ENCODE measurements at regions not wholly inside any gene's neighbourhood (a gene's known extent, or its start where the extent isn't known, plus 50 kb on each side); places are given as distances from the start of the nearest gene placed in this dataset.

DNA sequence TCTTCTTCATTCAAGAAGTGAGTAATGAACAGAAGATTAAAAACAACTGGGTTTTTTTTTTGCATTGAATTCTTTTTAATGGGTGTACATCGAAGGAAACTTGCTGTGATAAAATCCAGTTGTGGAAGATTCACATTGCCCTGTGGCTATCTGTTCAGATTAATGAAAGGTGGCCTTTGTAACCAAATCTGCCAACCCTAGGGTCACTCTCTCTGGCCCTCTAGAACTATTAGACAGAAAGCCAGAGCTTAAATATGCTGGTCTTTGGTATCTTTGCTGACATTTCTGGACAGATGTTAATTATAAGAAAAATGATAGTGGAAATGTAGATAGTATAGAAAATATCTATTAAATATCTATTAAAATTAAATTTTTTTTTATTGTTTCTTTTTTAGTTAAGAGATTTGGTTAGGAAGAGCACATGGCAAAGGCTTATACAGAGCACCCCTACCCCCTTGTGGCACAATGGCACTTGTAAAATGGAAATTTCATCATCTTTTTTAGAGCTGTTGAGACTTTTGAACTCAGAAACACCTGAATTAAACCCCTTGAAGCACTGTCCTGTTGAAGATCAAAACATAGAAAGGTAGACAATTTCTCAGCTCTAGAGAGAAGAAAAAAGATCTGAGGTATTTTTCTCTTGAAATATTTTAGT lies 572.5 kb downstream of the PKHD1 start:
- H3K4me3 ChIP-seq (ENCODE audit: low read length in 3 of 3) = no peak overlapping the region
- FAIRE-seq = no peak
- H3K9me3 ChIP-seq (ENCODE audit: control insufficient read depth in 2 of 3, insufficient read depth in 1 of 3, low read length in 3 of 3) = peaks cover 0 to 6% (median 0%) of the 10 kb centered on the region in 3 donors
- H3K27ac ChIP-seq (ENCODE audit: low read depth in 2 of 2, low read length in 2 of 2) = no peak overlapping the region
- H3K27me3 ChIP-seq (ENCODE audit: control insufficient read depth, insufficient read depth, low read length) = no peaks in the 10 kb centered on the region
- H3K9ac ChIP-seq (ENCODE audit: low read length in 3 of 3) = no peak overlapping the region
- DNase-seq = peak in 1 of 5 donors; percentile 18
- no peaks in the 10 kb centered on the region for H3K36me3 ChIP-seq (ENCODE audit: control insufficient read depth in 2 of 3, insufficient read depth in 3 of 3, low read length in 3 of 3)
- TF ChIP-seq, protein P1, sequence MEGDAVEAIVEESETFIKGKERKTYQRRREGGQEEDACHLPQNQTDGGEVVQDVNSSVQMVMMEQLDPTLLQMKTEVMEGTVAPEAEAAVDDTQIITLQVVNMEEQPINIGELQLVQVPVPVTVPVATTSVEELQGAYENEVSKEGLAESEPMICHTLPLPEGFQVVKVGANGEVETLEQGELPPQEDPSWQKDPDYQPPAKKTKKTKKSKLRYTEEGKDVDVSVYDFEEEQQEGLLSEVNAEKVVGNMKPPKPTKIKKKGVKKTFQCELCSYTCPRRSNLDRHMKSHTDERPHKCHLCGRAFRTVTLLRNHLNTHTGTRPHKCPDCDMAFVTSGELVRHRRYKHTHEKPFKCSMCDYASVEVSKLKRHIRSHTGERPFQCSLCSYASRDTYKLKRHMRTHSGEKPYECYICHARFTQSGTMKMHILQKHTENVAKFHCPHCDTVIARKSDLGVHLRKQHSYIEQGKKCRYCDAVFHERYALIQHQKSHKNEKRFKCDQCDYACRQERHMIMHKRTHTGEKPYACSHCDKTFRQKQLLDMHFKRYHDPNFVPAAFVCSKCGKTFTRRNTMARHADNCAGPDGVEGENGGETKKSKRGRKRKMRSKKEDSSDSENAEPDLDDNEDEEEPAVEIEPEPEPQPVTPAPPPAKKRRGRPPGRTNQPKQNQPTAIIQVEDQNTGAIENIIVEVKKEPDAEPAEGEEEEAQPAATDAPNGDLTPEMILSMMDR (IDR thresholded peaks at IDR 0.05; ENCODE audit: borderline replicate concordance, extremely low read depth, insufficient read depth) = no peak
- H3K4me1 ChIP-seq (ENCODE audit: control insufficient read depth in 2 of 3, insufficient read depth in 2 of 3, low read depth in 1 of 3, low read length in 3 of 3) = no peaks in the 10 kb centered on the region
- intact Hi-C loops (cut with DNase I) = no loop called here

DNA sequence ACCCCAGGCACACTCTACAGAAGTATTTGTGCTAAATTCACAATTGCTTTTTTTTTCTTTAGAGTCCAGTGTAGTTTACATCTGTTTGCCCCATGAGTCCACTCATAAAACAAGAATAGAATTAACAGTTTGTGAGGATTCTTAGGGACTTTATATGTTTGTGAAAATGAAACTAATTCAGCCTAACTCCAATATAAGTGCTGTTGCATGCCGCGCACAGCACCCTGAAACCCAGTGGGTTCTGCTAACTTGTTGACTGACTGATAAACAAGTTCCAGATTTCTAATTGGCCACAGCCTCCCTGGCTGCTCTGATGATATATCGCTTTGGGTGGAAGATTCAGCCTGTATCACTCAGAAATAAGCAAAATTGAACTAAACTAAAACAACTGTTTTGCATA lies 561.4 kb downstream of the PKHD1 start:
- TF ChIP-seq, protein P1 (IDR thresholded peaks at IDR 0.05; ENCODE audit: borderline replicate concordance, extremely low read depth, insufficient read depth) = no peak
- FAIRE-seq (no peak), DNase-seq (no peak)
- H3K9ac ChIP-seq (ENCODE audit: low read length in 3 of 3) = no peak overlapping the region
- H3K27ac ChIP-seq (ENCODE audit: low read depth in 2 of 2, low read length in 2 of 2) = no peak overlapping the region
- H3K27me3 ChIP-seq (ENCODE audit: control insufficient read depth, insufficient read depth, low read length) = no peaks in the 10 kb centered on the region
- H3K36me3 ChIP-seq (ENCODE audit: control insufficient read depth in 2 of 3, insufficient read depth in 3 of 3, low read length in 3 of 3) = no peaks in the 10 kb centered on the region
- intact Hi-C loops (cut with DNase I) = no loop called here
- H3K9me3 ChIP-seq (ENCODE audit: control insufficient read depth in 2 of 3, insufficient read depth in 1 of 3, low read length in 3 of 3) = no peaks in the 10 kb centered on the region
- no peak overlapping the region for H3K4me3 ChIP-seq (ENCODE audit: low read length in 3 of 3)
- H3K4me1 ChIP-seq (ENCODE audit: control insufficient read depth in 2 of 3, insufficient read depth in 2 of 3, low read depth in 1 of 3, low read length in 3 of 3) = no peaks in the 10 kb centered on the region

DNA sequence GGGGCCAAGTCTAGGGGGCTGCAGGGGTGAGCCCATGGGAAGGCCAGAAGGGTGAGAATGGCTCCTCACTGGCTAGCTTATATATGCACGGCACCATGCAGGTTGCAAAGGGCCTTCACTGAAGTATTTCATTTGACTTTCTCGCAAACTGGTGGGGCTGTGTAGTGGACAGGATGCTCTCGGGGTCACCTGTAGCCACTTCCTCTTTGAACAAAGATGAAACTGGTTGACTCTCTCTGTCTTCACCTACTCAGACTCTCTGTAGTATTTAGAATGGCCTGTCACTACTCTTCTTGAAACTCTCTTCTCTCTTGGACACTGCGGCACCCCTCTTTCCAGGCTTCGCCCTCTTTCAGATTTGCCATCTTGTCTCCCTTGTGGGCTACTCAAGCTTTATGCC lies 560.5 kb downstream of the PKHD1 start:
- H3K4me3 ChIP-seq (ENCODE audit: low read length in 3 of 3) = no peak overlapping the region
- no peak overlapping the region for H3K9ac ChIP-seq (ENCODE audit: low read length in 3 of 3)
- H3K27me3 ChIP-seq (ENCODE audit: control insufficient read depth, insufficient read depth, low read length) = no peaks in the 10 kb centered on the region
- no peak overlapping the region for H3K27ac ChIP-seq (ENCODE audit: low read depth in 2 of 2, low read length in 2 of 2)
- intact Hi-C loops (cut with DNase I) = no loop called here
- no peak for FAIRE-seq
- TF ChIP-seq, protein P1 (IDR thresholded peaks at IDR 0.05; ENCODE audit: borderline replicate concordance, extremely low read depth, insufficient read depth) = no peak
- no peaks in the 10 kb centered on the region for H3K4me1 ChIP-seq (ENCODE audit: control insufficient read depth in 2 of 3, insufficient read depth in 2 of 3, low read depth in 1 of 3, low read length in 3 of 3)
- no peaks in the 10 kb centered on the region for H3K9me3 ChIP-seq (ENCODE audit: control insufficient read depth in 2 of 3, insufficient read depth in 1 of 3, low read length in 3 of 3)
- H3K36me3 ChIP-seq (ENCODE audit: control insufficient read depth in 2 of 3, insufficient read depth in 3 of 3, low read length in 3 of 3) = no peaks in the 10 kb centered on the region
- no peak for DNase-seq

DNA sequence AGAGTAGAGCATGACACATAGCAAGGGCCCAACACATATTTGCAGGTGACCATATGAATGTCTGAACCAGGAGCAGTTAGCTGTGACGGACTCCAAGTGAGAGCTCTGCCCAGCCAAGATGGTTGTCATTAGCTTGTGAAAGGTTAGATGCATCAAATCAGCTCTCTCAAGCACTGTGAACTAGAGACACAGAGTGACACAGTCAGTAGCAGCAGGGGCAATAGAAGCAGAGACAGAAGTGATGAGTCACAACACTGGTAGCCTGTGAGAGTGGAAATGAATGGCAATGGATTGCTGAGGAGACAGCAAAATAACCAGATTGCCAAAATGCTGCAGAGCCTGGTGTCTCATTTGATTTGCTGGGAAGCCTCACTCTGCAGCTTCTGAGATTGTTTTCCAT lies 558.9 kb downstream of the PKHD1 start:
- H3K4me3 ChIP-seq (ENCODE audit: low read length in 3 of 3) = no peak overlapping the region
- H3K36me3 ChIP-seq (ENCODE audit: control insufficient read depth in 2 of 3, insufficient read depth in 3 of 3, low read length in 3 of 3) = no peaks in the 10 kb centered on the region
- H3K9ac ChIP-seq (ENCODE audit: low read length in 3 of 3) = no peak overlapping the region
- DNase-seq = no peak
- H3K9me3 ChIP-seq (ENCODE audit: control insufficient read depth in 2 of 3, insufficient read depth in 1 of 3, low read length in 3 of 3) = no peaks in the 10 kb centered on the region
- no peaks in the 10 kb centered on the region for H3K4me1 ChIP-seq (ENCODE audit: control insufficient read depth in 2 of 3, insufficient read depth in 2 of 3, low read depth in 1 of 3, low read length in 3 of 3)
- no peak for FAIRE-seq
- H3K27ac ChIP-seq (ENCODE audit: low read depth in 2 of 2, low read length in 2 of 2) = no peak overlapping the region
- no peaks in the 10 kb centered on the region for H3K27me3 ChIP-seq (ENCODE audit: control insufficient read depth, insufficient read depth, low read length)
- intact Hi-C loops (cut with DNase I) = no loop called here
- TF ChIP-seq, protein P1 (IDR thresholded peaks at IDR 0.05; ENCODE audit: borderline replicate concordance, extremely low read depth, insufficient read depth) = no peak

All from kidney (tissue), 13 donors.